ENCODE measurements at regions not wholly inside any gene's neighbourhood (a gene's known extent, or its start where the extent isn't known, plus 50 kb on each side); places are given as distances from the start of the nearest gene placed in this dataset.
"Not testable (repeated sequence)": the region's sequence is repeated elsewhere in the genome, so short reads cannot be mapped to it uniquely, and the experiment has no call there.

DNA sequence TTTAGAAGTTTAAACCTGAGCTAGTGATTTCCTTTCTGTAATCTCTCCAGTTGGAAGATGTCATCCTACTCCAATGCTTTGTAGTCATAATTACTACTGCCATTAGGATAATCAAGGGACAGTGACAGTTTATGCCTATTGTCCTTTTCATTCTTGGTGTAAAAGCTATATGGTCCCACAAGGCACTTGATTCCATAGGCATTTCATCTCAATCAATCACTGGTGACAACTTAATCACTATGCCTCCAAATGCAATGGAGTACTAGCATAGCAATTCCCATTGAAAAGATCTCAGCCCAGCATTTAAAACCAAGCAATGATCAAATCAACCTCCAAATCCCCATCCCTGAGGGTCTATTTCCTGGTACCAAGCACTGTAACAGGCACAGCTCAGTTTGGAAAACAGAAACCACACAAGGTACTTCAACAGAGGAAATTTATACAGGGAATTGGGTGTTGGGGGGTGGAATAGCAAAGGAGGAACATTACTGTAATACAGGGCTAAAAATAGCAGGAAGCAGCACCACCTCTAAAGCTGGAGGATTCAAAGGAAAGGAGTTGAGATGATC, 51.0 kb downstream of the FHIP2A start:
- peaks cover 17% of the 10 kb centered on the region for H3K27me3 Mint-ChIP-seq
- DNase-seq (ENCODE audit: low spot score, unreplicated experiment): no peak
- H3K4me3 Mint-ChIP-seq (ENCODE audit: low read depth): no peak overlapping the region
- H3K4me1 Mint-ChIP-seq (ENCODE audit: low read depth): peaks cover 1% of the 10 kb centered on the region
- TF ChIP-seq, protein P1, sequence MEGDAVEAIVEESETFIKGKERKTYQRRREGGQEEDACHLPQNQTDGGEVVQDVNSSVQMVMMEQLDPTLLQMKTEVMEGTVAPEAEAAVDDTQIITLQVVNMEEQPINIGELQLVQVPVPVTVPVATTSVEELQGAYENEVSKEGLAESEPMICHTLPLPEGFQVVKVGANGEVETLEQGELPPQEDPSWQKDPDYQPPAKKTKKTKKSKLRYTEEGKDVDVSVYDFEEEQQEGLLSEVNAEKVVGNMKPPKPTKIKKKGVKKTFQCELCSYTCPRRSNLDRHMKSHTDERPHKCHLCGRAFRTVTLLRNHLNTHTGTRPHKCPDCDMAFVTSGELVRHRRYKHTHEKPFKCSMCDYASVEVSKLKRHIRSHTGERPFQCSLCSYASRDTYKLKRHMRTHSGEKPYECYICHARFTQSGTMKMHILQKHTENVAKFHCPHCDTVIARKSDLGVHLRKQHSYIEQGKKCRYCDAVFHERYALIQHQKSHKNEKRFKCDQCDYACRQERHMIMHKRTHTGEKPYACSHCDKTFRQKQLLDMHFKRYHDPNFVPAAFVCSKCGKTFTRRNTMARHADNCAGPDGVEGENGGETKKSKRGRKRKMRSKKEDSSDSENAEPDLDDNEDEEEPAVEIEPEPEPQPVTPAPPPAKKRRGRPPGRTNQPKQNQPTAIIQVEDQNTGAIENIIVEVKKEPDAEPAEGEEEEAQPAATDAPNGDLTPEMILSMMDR (IDR thresholded peaks at IDR 0.05; ENCODE audit: unreplicated experiment): no peak
- no peaks in the 10 kb centered on the region for H3K9me3 Mint-ChIP-seq (ENCODE audit: low read depth)
- H3K36me3 Mint-ChIP-seq (ENCODE audit: insufficient read depth): no peaks in the 10 kb centered on the region
- no peak overlapping the region for H3K27ac Mint-ChIP-seq

DNA sequence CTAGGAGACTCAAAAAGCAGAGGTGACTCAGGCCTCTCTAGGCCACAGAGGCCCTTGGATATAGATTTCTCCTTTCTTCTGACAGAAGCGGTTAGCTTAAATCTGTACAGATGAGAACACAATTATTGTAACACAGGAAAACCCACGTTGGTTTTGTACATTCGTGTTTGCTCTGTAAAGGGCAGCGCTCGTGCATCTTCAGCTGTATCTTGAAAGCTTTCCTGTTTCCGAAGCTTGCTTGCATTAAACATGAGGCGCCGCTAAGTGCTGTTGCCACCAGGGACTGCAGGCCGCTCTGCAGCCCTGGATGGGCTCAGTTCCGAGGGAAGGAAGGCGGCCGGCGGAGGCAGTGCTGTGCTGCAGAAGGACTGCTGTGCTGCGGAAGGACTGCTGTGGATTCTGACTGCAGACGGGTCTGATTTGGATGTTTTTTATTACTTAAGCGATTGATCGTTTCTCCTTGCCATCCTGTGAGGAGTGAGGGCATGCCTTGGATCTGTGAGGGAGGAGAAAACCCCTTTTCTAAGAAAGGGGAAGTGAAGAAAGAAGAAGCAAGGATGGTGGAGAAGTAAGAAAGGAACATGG, 53.3 kb downstream of the FHIP2A start:
- no peaks in the 10 kb centered on the region for H3K36me3 Mint-ChIP-seq (ENCODE audit: insufficient read depth)
- H3K27me3 Mint-ChIP-seq: peaks cover 20% of the 10 kb centered on the region
- TF ChIP-seq, protein P1 (IDR thresholded peaks at IDR 0.05; ENCODE audit: unreplicated experiment): peak; percentile 33
- no peak overlapping the region for H3K4me3 Mint-ChIP-seq (ENCODE audit: low read depth)
- no peak overlapping the region for H3K27ac Mint-ChIP-seq
- no peak for DNase-seq (ENCODE audit: low spot score, unreplicated experiment)
- H3K9me3 Mint-ChIP-seq (ENCODE audit: low read depth): no peaks in the 10 kb centered on the region
- H3K4me1 Mint-ChIP-seq (ENCODE audit: low read depth): peaks cover 1% of the 10 kb centered on the region

GRCh38 chr10:114875590-114876081, 54.1 kb downstream of the FHIP2A start:
- H3K36me3 Mint-ChIP-seq (ENCODE audit: insufficient read depth); H3K9me3 Mint-ChIP-seq (ENCODE audit: low read depth); DNase-seq (ENCODE audit: low spot score, unreplicated experiment); H3K27ac Mint-ChIP-seq; H3K4me3 Mint-ChIP-seq (ENCODE audit: low read depth); H3K4me1 Mint-ChIP-seq (ENCODE audit: low read depth): not testable (repeated sequence)
- peaks cover 20% of the 10 kb centered on the region for H3K27me3 Mint-ChIP-seq

DNA sequence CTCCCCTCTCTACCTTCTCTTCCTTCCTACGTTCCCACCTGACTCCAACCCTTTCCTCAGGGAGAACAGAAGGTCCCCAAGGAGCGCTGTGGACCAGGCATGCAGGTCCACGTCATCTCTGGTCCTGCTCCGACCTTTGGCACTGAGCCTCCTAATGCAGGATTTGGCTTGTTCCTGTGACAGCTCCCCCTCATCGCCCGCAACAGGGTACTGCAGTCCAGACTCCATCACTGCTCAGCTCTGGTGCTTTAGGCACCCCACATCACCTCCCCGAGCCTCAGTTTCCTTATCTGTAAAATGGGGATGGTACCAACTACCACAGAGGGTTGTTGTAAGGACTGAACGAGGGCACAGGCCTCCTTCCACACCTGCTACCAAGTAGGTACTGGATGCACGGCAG, 54.6 kb downstream of the FHIP2A start:
- peaks cover 20% of the 10 kb centered on the region for H3K27me3 Mint-ChIP-seq
- DNase-seq (ENCODE audit: low spot score, unreplicated experiment): no peak
- H3K27ac Mint-ChIP-seq: peak overlapping the region; percentile 15
- H3K9me3 Mint-ChIP-seq (ENCODE audit: low read depth): no peaks in the 10 kb centered on the region
- no peak overlapping the region for H3K4me3 Mint-ChIP-seq (ENCODE audit: low read depth)
- H3K4me1 Mint-ChIP-seq (ENCODE audit: low read depth): peaks cover 1% of the 10 kb centered on the region
- TF ChIP-seq, protein P1 (IDR thresholded peaks at IDR 0.05; ENCODE audit: unreplicated experiment): no peak
- H3K36me3 Mint-ChIP-seq (ENCODE audit: insufficient read depth): no peaks in the 10 kb centered on the region

GRCh38 chr10:114876602-114877300, 55.2 kb downstream of the FHIP2A start:
- Mint-ChIP-seq H3K9me3 (ENCODE audit: low read depth) (no peaks in the 10 kb centered on the region), H3K4me1 (ENCODE audit: low read depth) (peaks cover 3% of the 10 kb centered on the region), H3K4me3 (ENCODE audit: low read depth) (no peak overlapping the region), H3K27me3 (peaks cover 20% of the 10 kb centered on the region), H3K27ac (no peak overlapping the region), H3K36me3 (ENCODE audit: insufficient read depth) (no peaks in the 10 kb centered on the region)
- TF ChIP-seq, protein P1 (IDR thresholded peaks at IDR 0.05; ENCODE audit: unreplicated experiment): peak; percentile 82
- DNase-seq (ENCODE audit: low spot score, unreplicated experiment): peak; percentile 52
